ENCODE measurements at regions not wholly inside any gene's neighbourhood (a gene's known extent, or its start where the extent isn't known, plus 50 kb on each side); places are given as distances from the start of the nearest gene placed in this dataset.

- peaks cover 49% of the 10 kb centered on the region for H3K4me1 ChIP-seq (ENCODE audit: insufficient read depth, low read length)
- WGBS, result 92% methylated on average over 3 of the region's 3 CpGs
- H3K4me3 ChIP-seq (ENCODE audit: low read length), result no peak overlapping the region
- H3K9ac ChIP-seq (ENCODE audit: low read depth, low read length), result no peak overlapping the region
- no peaks in the 10 kb centered on the region for H3K36me3 ChIP-seq (ENCODE audit: insufficient read depth, low read length)
- H3K9me3 ChIP-seq (ENCODE audit: insufficient read depth, low read depth, low read length), result no peaks in the 10 kb centered on the region
- no peaks in the 10 kb centered on the region for H3K27me3 ChIP-seq (ENCODE audit: insufficient read depth, low read length)
- no peak overlapping the region for H3K27ac ChIP-seq (ENCODE audit: low read depth, low read length)
Measured at GRCh38 chr2:64223055-64223454, 78.8 kb upstream of the PELI1 start.

GRCh38 chr2:64225491-64225890, 81.3 kb upstream of the PELI1 start:
- H3K36me3 ChIP-seq (ENCODE audit: insufficient read depth, low read length), result no peaks in the 10 kb centered on the region

GRCh38 chr2:64226611-64227010, 82.4 kb upstream of the PELI1 start:
- WGBS, result 89% methylated on average over 5 of the region's 5 CpGs
- no peak overlapping the region for H3K27ac ChIP-seq (ENCODE audit: low read depth, low read length)
- peaks cover 32% of the 10 kb centered on the region for H3K4me1 ChIP-seq (ENCODE audit: insufficient read depth, low read length)
- H3K36me3 ChIP-seq (ENCODE audit: insufficient read depth, low read length), result no peaks in the 10 kb centered on the region
- no peaks in the 10 kb centered on the region for H3K9me3 ChIP-seq (ENCODE audit: insufficient read depth, low read depth, low read length)
- H3K4me3 ChIP-seq (ENCODE audit: low read length), result no peak overlapping the region
- peaks cover 8% of the 10 kb centered on the region; the same call in 1 of the 2 replicates for H3K27me3 ChIP-seq (ENCODE audit: insufficient read depth, low read length)
- H3K9ac ChIP-seq (ENCODE audit: low read depth, low read length), result no peak overlapping the region

More at GRCh38 chr2:64225491-64225890, 81.3 kb upstream of the PELI1 start:
- peaks cover 43% of the 10 kb centered on the region for H3K4me1 ChIP-seq (ENCODE audit: insufficient read depth, low read length)
- no peaks in the 10 kb centered on the region for H3K9me3 ChIP-seq (ENCODE audit: insufficient read depth, low read depth, low read length)
- H3K4me3 ChIP-seq (ENCODE audit: low read length), result no peak overlapping the region
- H3K27me3 ChIP-seq (ENCODE audit: insufficient read depth, low read length), result peaks cover 8% of the 10 kb centered on the region; the same call in 1 of the 2 replicates
- 88% methylated on average over 1 of the region's 1 CpG for WGBS
- H3K27ac ChIP-seq (ENCODE audit: low read depth, low read length), result no peak overlapping the region
- H3K9ac ChIP-seq (ENCODE audit: low read depth, low read length), result no peak overlapping the region

- Histone ChIP-seq H3K4me3 (ENCODE audit: low read length) (peak overlapping the region; percentile 49), H3K9me3 (ENCODE audit: insufficient read depth, low read depth, low read length) (no peaks in the 10 kb centered on the region), H3K27ac (ENCODE audit: low read depth, low read length) (peak overlapping the region; percentile 48; the same call in 1 of the 2 replicates), H3K4me1 (ENCODE audit: insufficient read depth, low read length) (peaks cover 29% of the 10 kb centered on the region), H3K9ac (ENCODE audit: low read depth, low read length) (peak overlapping the region; percentile 45), H3K27me3 (ENCODE audit: insufficient read depth, low read length) (peaks cover 8% of the 10 kb centered on the region; the same call in 1 of the 2 replicates), H3K36me3 (ENCODE audit: insufficient read depth, low read length) (no peaks in the 10 kb centered on the region)
- WGBS, result 32% methylated on average over 7 of the region's 7 CpGs
Measured at GRCh38 chr2:64227603-64228125, 83.4 kb upstream of the PELI1 start.

DNA sequence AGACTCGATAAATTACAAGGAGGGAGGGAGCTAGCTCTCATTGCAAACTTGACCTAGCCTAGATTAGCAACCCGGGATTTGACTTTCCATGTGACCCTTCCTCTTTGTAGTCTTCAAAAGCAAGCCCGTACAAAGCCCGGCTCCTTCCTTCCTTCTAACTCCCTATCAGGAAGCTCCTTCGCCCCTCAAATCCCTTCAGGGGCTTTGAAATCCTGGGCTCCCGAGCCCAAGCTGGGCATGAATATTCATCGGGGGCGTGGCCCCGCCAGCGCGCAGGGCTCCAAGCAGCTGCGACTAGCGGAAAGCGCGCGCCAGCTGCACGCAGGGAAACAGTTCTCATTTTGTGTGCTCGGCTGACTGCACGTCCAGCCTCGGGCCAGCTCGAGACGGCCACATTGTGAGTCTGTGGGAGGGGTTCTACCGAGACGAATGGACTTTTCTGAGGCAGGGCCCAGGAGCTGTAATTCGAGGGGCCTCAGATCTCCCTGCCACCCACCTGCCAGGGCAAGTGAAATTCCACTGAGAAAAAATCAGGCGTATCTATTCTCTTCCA, 84.0 kb upstream of the PELI1 start:
- H3K27ac ChIP-seq (ENCODE audit: low read depth, low read length), result peak overlapping the region; percentile 60; the same call in 1 of the 2 replicates
- no peaks in the 10 kb centered on the region for H3K9me3 ChIP-seq (ENCODE audit: insufficient read depth, low read depth, low read length)
- 1% methylated on average over 26 of the region's 26 CpGs for WGBS
- peak overlapping the region; percentile 49 for H3K4me3 ChIP-seq (ENCODE audit: low read length)
- H3K9ac ChIP-seq (ENCODE audit: low read depth, low read length), result peak overlapping the region; percentile 45
- H3K27me3 ChIP-seq (ENCODE audit: insufficient read depth, low read length), result peaks cover 8% of the 10 kb centered on the region; the same call in 1 of the 2 replicates
- H3K36me3 ChIP-seq (ENCODE audit: insufficient read depth, low read length), result no peaks in the 10 kb centered on the region
- H3K4me1 ChIP-seq (ENCODE audit: insufficient read depth, low read length), result peaks cover 29% of the 10 kb centered on the region

- no peak overlapping the region for H3K9ac ChIP-seq (ENCODE audit: low read depth, low read length)
- no peaks in the 10 kb centered on the region for H3K36me3 ChIP-seq (ENCODE audit: insufficient read depth, low read length)
- no peaks in the 10 kb centered on the region for H3K9me3 ChIP-seq (ENCODE audit: insufficient read depth, low read depth, low read length)
- H3K27ac ChIP-seq (ENCODE audit: low read depth, low read length), result no peak overlapping the region
- 87% methylated on average over 4 of the region's 4 CpGs for WGBS
- H3K27me3 ChIP-seq (ENCODE audit: insufficient read depth, low read length), result peaks cover 8% of the 10 kb centered on the region; the same call in 1 of the 2 replicates
- H3K4me3 ChIP-seq (ENCODE audit: low read length), result peak overlapping the region; percentile 49
- H3K4me1 ChIP-seq (ENCODE audit: insufficient read depth, low read length), result peaks cover 29% of the 10 kb centered on the region
Measured at GRCh38 chr2:64228918-64229317, 84.7 kb upstream of the PELI1 start.

- H3K4me3 ChIP-seq (ENCODE audit: low read length), result no peak overlapping the region
- peaks cover 26% of the 10 kb centered on the region for H3K4me1 ChIP-seq (ENCODE audit: insufficient read depth, low read length)
- H3K36me3 ChIP-seq (ENCODE audit: insufficient read depth, low read length), result no peaks in the 10 kb centered on the region
- H3K9me3 ChIP-seq (ENCODE audit: insufficient read depth, low read depth, low read length), result no peaks in the 10 kb centered on the region
- peaks cover 8% of the 10 kb centered on the region; the same call in 1 of the 2 replicates for H3K27me3 ChIP-seq (ENCODE audit: insufficient read depth, low read length)
- no peak overlapping the region for H3K27ac ChIP-seq (ENCODE audit: low read depth, low read length)
- H3K9ac ChIP-seq (ENCODE audit: low read depth, low read length), result no peak overlapping the region
Measured at GRCh38 chr2:64230540-64230939, 86.3 kb upstream of the PELI1 start.

- WGBS, result 93% methylated on average over 2 of the region's 2 CpGs
- H3K27me3 ChIP-seq (ENCODE audit: insufficient read depth, low read length), result peaks cover 8% of the 10 kb centered on the region; the same call in 1 of the 2 replicates
- no peaks in the 10 kb centered on the region for H3K9me3 ChIP-seq (ENCODE audit: insufficient read depth, low read depth, low read length)
Measured at GRCh38 chr2:64232266-64232665, 88.0 kb upstream of the PELI1 start.

DNA sequence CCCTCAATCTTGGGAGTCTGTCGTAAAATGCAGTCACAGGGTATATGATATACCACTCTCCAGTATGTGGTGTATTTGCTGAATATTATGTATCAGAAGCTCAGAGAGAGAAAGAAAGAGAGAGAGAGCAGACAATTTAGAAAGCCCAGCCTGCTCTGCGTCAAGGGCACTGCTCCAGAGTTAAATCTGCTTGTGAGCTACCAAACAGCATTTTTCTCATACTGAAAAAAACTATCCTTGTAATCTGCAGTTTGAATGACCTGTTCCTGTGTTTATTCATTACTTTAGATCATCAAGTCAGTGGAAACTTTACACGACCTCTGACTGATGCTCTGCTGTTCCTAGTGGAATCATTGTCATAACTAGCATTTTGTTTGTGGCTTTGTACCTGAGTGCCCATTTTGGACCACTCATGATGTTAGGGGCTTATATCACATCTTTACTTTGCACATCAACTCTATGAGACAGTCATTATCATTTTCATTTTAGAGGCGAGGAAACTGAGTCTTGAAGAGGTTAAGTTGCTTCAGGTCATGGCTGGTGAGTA, 89.2 kb upstream of the PELI1 start:
- Histone ChIP-seq H3K27me3 (ENCODE audit: insufficient read depth, low read length) (peaks cover 8% of the 10 kb centered on the region; the same call in 1 of the 2 replicates), H3K4me3 (ENCODE audit: low read length) (no peak overlapping the region), H3K4me1 (ENCODE audit: insufficient read depth, low read length) (peaks cover 11% of the 10 kb centered on the region), H3K36me3 (ENCODE audit: insufficient read depth, low read length) (no peaks in the 10 kb centered on the region), H3K9ac (ENCODE audit: low read depth, low read length) (no peak overlapping the region), H3K9me3 (ENCODE audit: insufficient read depth, low read depth, low read length) (no peaks in the 10 kb centered on the region), H3K27ac (ENCODE audit: low read depth, low read length) (no peak overlapping the region)
- 92% methylated on average over 4 of the region's 4 CpGs for WGBS

More at GRCh38 chr2:64232266-64232665, 88.0 kb upstream of the PELI1 start:
- H3K36me3 ChIP-seq (ENCODE audit: insufficient read depth, low read length), result no peaks in the 10 kb centered on the region
- H3K9ac ChIP-seq (ENCODE audit: low read depth, low read length), result no peak overlapping the region
- H3K27ac ChIP-seq (ENCODE audit: low read depth, low read length), result no peak overlapping the region
- no peak overlapping the region for H3K4me3 ChIP-seq (ENCODE audit: low read length)
- H3K4me1 ChIP-seq (ENCODE audit: insufficient read depth, low read length), result peaks cover 16% of the 10 kb centered on the region

DNA sequence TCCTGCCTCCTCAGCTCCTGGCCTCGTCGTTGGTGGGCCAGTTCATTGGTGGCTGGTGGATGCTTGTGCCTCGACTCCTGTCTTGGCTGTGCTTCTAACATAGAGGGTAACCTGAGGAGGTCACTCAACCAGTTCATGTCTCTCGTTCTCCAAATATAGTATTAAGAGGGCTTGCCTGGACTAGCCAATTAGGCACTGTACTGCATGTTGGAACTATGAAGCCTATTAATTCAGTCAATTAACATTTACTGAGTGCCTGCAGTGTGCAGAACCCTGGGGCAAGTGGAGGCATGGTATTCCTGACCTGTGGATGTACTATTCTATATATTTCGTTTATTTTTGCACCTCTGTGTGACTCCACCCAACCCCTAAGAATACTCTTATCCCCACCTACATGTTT, 89.9 kb upstream of the PELI1 start:
- no peaks in the 10 kb centered on the region for H3K9me3 ChIP-seq (ENCODE audit: insufficient read depth, low read depth, low read length)
- H3K4me3 ChIP-seq (ENCODE audit: low read length), result no peak overlapping the region
- WGBS, result 95% methylated on average over 5 of the region's 5 CpGs

DNA sequence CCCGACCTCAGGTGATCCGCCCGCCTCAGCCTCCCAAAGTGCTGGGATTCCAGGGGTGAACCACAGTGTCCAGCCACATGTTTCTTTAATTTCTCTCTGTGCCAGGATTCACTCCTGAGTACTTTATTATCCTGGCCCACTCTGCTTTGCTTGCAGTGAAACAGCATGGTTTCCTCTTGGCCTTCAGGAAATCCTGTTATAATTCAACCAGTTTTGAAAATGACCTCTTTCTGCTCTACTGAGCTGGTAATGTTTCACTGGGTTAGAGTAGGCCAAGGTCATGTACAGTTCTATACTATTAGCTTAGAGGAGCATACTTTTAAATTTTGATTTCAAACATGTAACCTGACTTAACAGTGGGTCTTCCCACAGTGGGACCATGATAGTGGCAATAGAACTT, 90.6 kb upstream of the PELI1 start:
- no peak overlapping the region for H3K4me3 ChIP-seq (ENCODE audit: low read length)
- H3K9ac ChIP-seq (ENCODE audit: low read depth, low read length), result no peak overlapping the region
- no peaks in the 10 kb centered on the region for H3K9me3 ChIP-seq (ENCODE audit: insufficient read depth, low read depth, low read length)
- H3K27ac ChIP-seq (ENCODE audit: low read depth, low read length), result no peak overlapping the region
- H3K4me1 ChIP-seq (ENCODE audit: insufficient read depth, low read length), result peaks cover 8% of the 10 kb centered on the region; the same call in 1 of the 2 replicates
- no peaks in the 10 kb centered on the region; the same call in 1 of the 2 replicates for H3K27me3 ChIP-seq (ENCODE audit: insufficient read depth, low read length)
- no peaks in the 10 kb centered on the region for H3K36me3 ChIP-seq (ENCODE audit: insufficient read depth, low read length)
- 97% methylated on average over 3 of the region's 3 CpGs for WGBS

More for the DNA sequence above, 89.9 kb upstream of the PELI1 start:
- H3K9ac ChIP-seq (ENCODE audit: low read depth, low read length), result no peak overlapping the region
- H3K4me1 ChIP-seq (ENCODE audit: insufficient read depth, low read length), result peaks cover 11% of the 10 kb centered on the region
- H3K36me3 ChIP-seq (ENCODE audit: insufficient read depth, low read length), result no peaks in the 10 kb centered on the region
- H3K27me3 ChIP-seq (ENCODE audit: insufficient read depth, low read length), result peaks cover 4% of the 10 kb centered on the region; the same call in 1 of the 2 replicates
- no peak overlapping the region for H3K27ac ChIP-seq (ENCODE audit: low read depth, low read length)

Data from HUES64 (cell line).